ENCODE measurements at regions not wholly inside any gene's neighbourhood (a gene's known extent, or its start where the extent isn't known, plus 50 kb on each side); places are given as distances from the start of the nearest gene placed in this dataset.

DNA sequence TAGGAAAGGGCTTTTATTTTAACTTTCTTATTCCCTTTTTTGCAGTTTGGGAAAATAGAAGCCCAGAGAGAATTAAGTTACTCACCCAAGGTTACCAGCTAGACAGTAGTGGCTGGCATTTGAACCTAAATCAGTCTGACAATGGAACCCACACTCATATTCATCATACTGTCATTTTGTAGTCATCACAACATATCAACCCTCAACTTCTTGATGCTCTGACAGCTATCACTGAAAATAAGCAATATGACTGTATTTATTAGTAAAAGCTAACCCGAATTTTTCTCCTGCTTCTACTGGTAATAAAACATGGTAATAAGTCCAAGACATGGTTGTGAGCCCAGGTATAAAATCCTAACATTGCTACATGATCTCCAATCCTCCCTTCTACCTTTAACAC is 585.8 kb upstream of the UBE2E2 start (continued):
- TF ChIP-seq CHD7 (IDR thresholded peaks at IDR 0.05; ENCODE audit: insufficient replicate concordance, low read length) (no peak), CHD1 (IDR thresholded peaks at IDR 0.05; ENCODE audit: low read depth, low read length) (no peak), SIX5 (IDR thresholded peaks at IDR 0.05; ENCODE audit: low read depth, low read length) (no peak), SIRT6 (IDR thresholded peaks at IDR 0.05; ENCODE audit: low read length) (no peak), SUZ12 (IDR thresholded peaks at IDR 0.05; ENCODE audit: low read length) (no peak), POLR2A (IDR thresholded peaks at IDR 0.05; ENCODE audit: control extremely low read depth in 1 of 2, low read depth in 2 of 2, low read length in 2 of 2) (no peak)

Measured in H1 (cell line).